H1 (cell line): ENCODE measurements at regions not wholly inside any gene's neighbourhood (a gene's known extent, or its start where the extent isn't known, plus 50 kb on each side); places are given as distances from the start of the nearest gene placed in this dataset.

ENCODE experiments used
- CREB1 ChIP-seq: IDR thresholded peaks from 2 replicates; pipeline ENCODE4 v1.6.1; 2012; ENCODE audit warnings: inconsistent platforms
- EP300 ChIP-seq, 2 experiments: IDR thresholded peaks; 1 replicate in 1 of 2; 2 replicates in 1 of 2; pipeline ENCODE4 v1.6.1; 2011 to 2012; ENCODE audit warnings: low read depth in 2 of 2, low read length in 2 of 2, mild to moderate bottlenecking in 2 of 2, borderline replicate concordance in 1 of 2, inconsistent platforms in 1 of 2, moderate library complexity in 1 of 2
- EZH2 ChIP-seq: fragments of 200-600 bp; sonication (generic); IDR thresholded peaks from 2 replicates; pipeline ENCODE4 v1.7.1; 2012; ENCODE audit warnings: low read depth, mild to moderate bottlenecking, moderate library complexity, low read length, inconsistent platforms; ENCODE audit not compliant: severe bottlenecking
- GTF2F1 ChIP-seq: IDR thresholded peaks from 2 replicates; pipeline ENCODE4 v1.6.1; 2012; ENCODE audit warnings: low read depth, low read length, improper control_type of control experiment, borderline replicate concordance
- NANOG ChIP-seq: IDR thresholded peaks from 2 replicates; pipeline ENCODE4 v1.6.1; 2011; ENCODE audit warnings: low read length, low read depth, mild to moderate bottlenecking, inconsistent platforms; ENCODE audit not compliant: insufficient read depth, poor library complexity, severe bottlenecking
- NRF1 ChIP-seq: IDR thresholded peaks from 2 replicates; pipeline ENCODE4 v1.6.1; 2011; ENCODE audit warnings: mild to moderate bottlenecking, low read depth, low read length, improper control_type of control experiment
- POLR2A ChIP-seq, 2 experiments: IDR thresholded peaks; 1 replicate in 1 of 2; 2 replicates in 1 of 2; pipeline ENCODE4 v1.6.1; 2011; ENCODE audit warnings: low read depth in 2 of 2, low read length in 2 of 2, mild to moderate bottlenecking in 2 of 2; ENCODE audit errors: control extremely low read depth in 1 of 2
- POLR2AphosphoS5 ChIP-seq: IDR thresholded peaks from 2 replicates; pipeline ENCODE4 v1.6.1; 2011; ENCODE audit warnings: low read depth, low read length
- RNF2 ChIP-seq: fragments of 200-900, 300-1000 bp; sonication (generic); IDR thresholded peaks from 2 replicates; pipeline ENCODE4 v1.7.1; 2016; ENCODE audit warnings: borderline replicate concordance, low read depth, mild to moderate bottlenecking, antibody characterized with exemption, low read length; ENCODE audit not compliant: poor library complexity, severe bottlenecking; ENCODE audit errors: missing control alignments
- TBP ChIP-seq: IDR thresholded peaks from 2 replicates; pipeline ENCODE4 v1.6.1; 2011; ENCODE audit warnings: low read depth, low read length, improper control_type of control experiment
- TCF12 ChIP-seq: IDR thresholded peaks from 2 replicates; pipeline ENCODE4 v1.6.1; 2011; ENCODE audit warnings: low read depth, mild to moderate bottlenecking, low read length
- YY1 ChIP-seq: IDR thresholded peaks from 2 replicates; pipeline ENCODE4 v1.6.1; 2011; ENCODE audit warnings: low read depth, mild to moderate bottlenecking, low read length
- TF ChIP-seq, protein P1 (sequence below): IDR thresholded peaks from 2 replicates; pipeline ENCODE4 v1.6.1; 2011; ENCODE audit warnings: low read length, improper control_type of control experiment
- TF ChIP-seq, protein P2 (sequence below), 3 experiments: IDR thresholded peaks; 1 replicate in 2 of 3; 2 replicates in 1 of 3; pipeline versions ENCODE4 v1.5.1 to v1.6.1; 2011; ENCODE audit warnings: low read length in 3 of 3, mild to moderate bottlenecking in 3 of 3, inconsistent platforms in 2 of 3, low read depth in 1 of 3, moderate library complexity in 1 of 3; ENCODE audit not compliant: insufficient read depth in 1 of 3; ENCODE audit errors: control extremely low read depth in 1 of 3

DNA sequence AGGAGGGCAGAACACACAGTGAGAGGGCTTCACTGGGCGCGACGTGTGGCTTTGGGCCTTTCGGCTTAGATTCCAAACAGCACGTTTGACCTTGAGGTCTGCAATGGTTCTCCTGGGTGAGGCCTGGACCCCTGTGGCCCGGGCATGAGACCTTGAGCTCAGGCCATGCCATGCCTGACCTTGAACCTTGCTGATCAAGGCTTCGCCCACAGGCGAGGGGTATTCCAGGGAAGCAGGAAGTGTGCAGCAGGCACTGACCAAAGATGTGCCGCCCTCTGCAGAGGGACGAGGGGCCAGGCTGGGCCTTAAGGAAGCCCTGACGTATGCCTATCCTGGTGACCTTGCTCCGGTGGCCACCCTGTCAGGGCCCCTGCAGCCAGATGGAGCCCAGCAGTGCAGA is 178.3 kb upstream of the HDAC4 start:
- TF ChIP-seq CREB1 = no peak
- no peak for TF ChIP-seq RNF2
- no peak for TF ChIP-seq EZH2
- TF ChIP-seq POLR2AphosphoS5 = no peak
- no peak for TF ChIP-seq EP300 (IDR thresholded peaks at IDR 0.05; ENCODE audit: borderline replicate concordance in 1 of 2, low read depth in 2 of 2, low read length in 2 of 2)
- TF ChIP-seq POLR2A (IDR thresholded peaks at IDR 0.05; ENCODE audit: control extremely low read depth in 1 of 2, low read depth in 2 of 2, low read length in 2 of 2) = no peak
- TF ChIP-seq, protein P1, sequence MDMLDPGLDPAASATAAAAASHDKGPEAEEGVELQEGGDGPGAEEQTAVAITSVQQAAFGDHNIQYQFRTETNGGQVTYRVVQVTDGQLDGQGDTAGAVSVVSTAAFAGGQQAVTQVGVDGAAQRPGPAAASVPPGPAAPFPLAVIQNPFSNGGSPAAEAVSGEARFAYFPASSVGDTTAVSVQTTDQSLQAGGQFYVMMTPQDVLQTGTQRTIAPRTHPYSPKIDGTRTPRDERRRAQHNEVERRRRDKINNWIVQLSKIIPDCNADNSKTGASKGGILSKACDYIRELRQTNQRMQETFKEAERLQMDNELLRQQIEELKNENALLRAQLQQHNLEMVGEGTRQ = no peak
- no peak for TF ChIP-seq TCF12
- no peak for TF ChIP-seq TBP
- TF ChIP-seq, protein P2, sequence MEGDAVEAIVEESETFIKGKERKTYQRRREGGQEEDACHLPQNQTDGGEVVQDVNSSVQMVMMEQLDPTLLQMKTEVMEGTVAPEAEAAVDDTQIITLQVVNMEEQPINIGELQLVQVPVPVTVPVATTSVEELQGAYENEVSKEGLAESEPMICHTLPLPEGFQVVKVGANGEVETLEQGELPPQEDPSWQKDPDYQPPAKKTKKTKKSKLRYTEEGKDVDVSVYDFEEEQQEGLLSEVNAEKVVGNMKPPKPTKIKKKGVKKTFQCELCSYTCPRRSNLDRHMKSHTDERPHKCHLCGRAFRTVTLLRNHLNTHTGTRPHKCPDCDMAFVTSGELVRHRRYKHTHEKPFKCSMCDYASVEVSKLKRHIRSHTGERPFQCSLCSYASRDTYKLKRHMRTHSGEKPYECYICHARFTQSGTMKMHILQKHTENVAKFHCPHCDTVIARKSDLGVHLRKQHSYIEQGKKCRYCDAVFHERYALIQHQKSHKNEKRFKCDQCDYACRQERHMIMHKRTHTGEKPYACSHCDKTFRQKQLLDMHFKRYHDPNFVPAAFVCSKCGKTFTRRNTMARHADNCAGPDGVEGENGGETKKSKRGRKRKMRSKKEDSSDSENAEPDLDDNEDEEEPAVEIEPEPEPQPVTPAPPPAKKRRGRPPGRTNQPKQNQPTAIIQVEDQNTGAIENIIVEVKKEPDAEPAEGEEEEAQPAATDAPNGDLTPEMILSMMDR (IDR thresholded peaks at IDR 0.05; ENCODE audit: control extremely low read depth in 1 of 3, insufficient read depth in 1 of 3, low read depth in 1 of 3, low read length in 3 of 3) = no peak
- no peak for TF ChIP-seq NANOG
- TF ChIP-seq GTF2F1 = no peak
- no peak for TF ChIP-seq YY1
- no peak for TF ChIP-seq NRF1
